HEK293 (cell line): ENCODE measurements at regions not wholly inside any gene's neighbourhood (a gene's known extent, or its start where the extent isn't known, plus 50 kb on each side); places are given as distances from the start of the nearest gene placed in this dataset.

Experiments
- CTCF ChIA-PET: fragments of 350-600 bp; formaldehyde crosslinking; extraction: SDS; loops from one replicate; lab custom pipeline; 2021; ENCODE audit warnings: antibody characterized with exemption; lab: Yijun Ruan, JAX
- POLR2A ChIA-PET: fragments of 300-600 bp; formaldehyde crosslinking; extraction: SDS; loops from one replicate; lab custom pipeline; 2020; ENCODE audit warnings: antibody characterized with exemption, inconsistent platforms; lab: Yijun Ruan, JAX
- H3K27ac ChIP-seq: fragments of 200-500 bp; sonication (Bioruptor generic); 2 replicates; pipeline ENCODE4 v1.5.1; 2014; ENCODE audit warnings: low read depth, low read length, control low read depth, inconsistent platforms; ENCODE audit errors: extremely low read depth
- H3K36me3 ChIP-seq, 2 experiments: fragments of 200-500 bp in 1 of 2; sonication (Bioruptor generic) in 1 of 2; 1 replicate in 1 of 2; 2 replicates in 1 of 2; pipeline ENCODE4 v1.5.1; 2014 to 2017; ENCODE audit warnings: inconsistent platforms in 2 of 2, low read length in 2 of 2; ENCODE audit not compliant: control insufficient read depth in 2 of 2, insufficient read depth in 1 of 2
- H3K4me1 ChIP-seq: fragments of 200-500 bp; sonication (Bioruptor generic); 2 replicates; pipeline ENCODE4 v1.5.1; 2014; ENCODE audit warnings: mild to moderate bottlenecking, low read length, inconsistent platforms; ENCODE audit not compliant: control insufficient read depth, insufficient read depth
- H3K4me3 ChIP-seq: 2 replicates; pipeline ENCODE4 v1.5.1; 2011; ENCODE audit warnings: low read depth, mild to moderate bottlenecking, control low read depth, low read length, moderate library complexity
- H3K9me3 ChIP-seq: fragments of 200-500 bp; sonication (Bioruptor generic); 2 replicates; pipeline ENCODE4 v1.5.1; 2014; ENCODE audit warnings: low read depth, low read length, inconsistent platforms; ENCODE audit not compliant: control insufficient read depth, insufficient read depth
- BCL11B ChIP-seq: fragments of 450-650 bp; formaldehyde crosslinking; IDR thresholded peaks from 2 replicates; pipeline ENCODE4 v1.5.1; 2016; ENCODE audit warnings: low read depth, missing biosample characterization, missing genetic modification characterization
- EGR2 ChIP-seq: fragments of 450-650 bp; formaldehyde crosslinking; IDR thresholded peaks from 2 replicates; pipeline ENCODE4 v1.5.1; 2016; ENCODE audit warnings: low read depth, missing biosample characterization, missing genetic modification characterization
- ZFHX2 ChIP-seq: fragments of 450-650 bp; formaldehyde crosslinking; conservative IDR thresholded peaks from 2 replicates; pipeline ENCODE4 v1.5.1; 2016; ENCODE audit warnings: missing biosample characterization, missing genetic modification characterization
- ZNF132 ChIP-seq: fragments of 450-650 bp; formaldehyde crosslinking; IDR thresholded peaks from 2 replicates; pipeline ENCODE4 v1.5.1; 2017; ENCODE audit warnings: missing biosample characterization, missing genetic modification characterization, borderline replicate concordance
- ZNF140 ChIP-seq: fragments of 450-650 bp; formaldehyde crosslinking; IDR thresholded peaks from 2 replicates; pipeline ENCODE4 v1.5.1; 2016; ENCODE audit warnings: missing biosample characterization, missing genetic modification characterization
- ZNF157 ChIP-seq: fragments of 450-650 bp; formaldehyde crosslinking; IDR thresholded peaks from 2 replicates; pipeline ENCODE4 v1.5.1; 2016; ENCODE audit warnings: missing biosample characterization, missing genetic modification characterization
- ZNF16 ChIP-seq: fragments of 450-650 bp; formaldehyde crosslinking; IDR thresholded peaks from 2 replicates; pipeline ENCODE4 v1.5.1; 2016; ENCODE audit warnings: low read depth, missing biosample characterization, missing genetic modification characterization
- ZNF350 ChIP-seq: fragments of 450-650 bp; formaldehyde crosslinking; IDR thresholded peaks from 2 replicates; pipeline ENCODE4 v1.5.0; 2017; ENCODE audit warnings: missing biosample characterization, mild to moderate bottlenecking, missing genetic modification characterization
- TF ChIP-seq, protein P1 (sequence below): fragments of 450-650 bp; formaldehyde crosslinking; IDR thresholded peaks from 2 replicates; pipeline ENCODE4 v1.5.1; 2016; ENCODE audit warnings: missing biosample characterization, missing genetic modification characterization
- TF ChIP-seq, protein P2 (sequence below): fragments of 450-650 bp; formaldehyde crosslinking; IDR thresholded peaks from 2 replicates; pipeline ENCODE4 v1.5.1; 2016; ENCODE audit warnings: missing biosample characterization, missing genetic modification characterization, borderline replicate concordance
- TF ChIP-seq, protein P3 (sequence below): fragments of 450-650 bp; formaldehyde crosslinking; IDR thresholded peaks from 2 replicates; pipeline ENCODE4 v1.5.1; 2016; ENCODE audit warnings: missing biosample characterization, missing genetic modification characterization, borderline replicate concordance

DNA sequence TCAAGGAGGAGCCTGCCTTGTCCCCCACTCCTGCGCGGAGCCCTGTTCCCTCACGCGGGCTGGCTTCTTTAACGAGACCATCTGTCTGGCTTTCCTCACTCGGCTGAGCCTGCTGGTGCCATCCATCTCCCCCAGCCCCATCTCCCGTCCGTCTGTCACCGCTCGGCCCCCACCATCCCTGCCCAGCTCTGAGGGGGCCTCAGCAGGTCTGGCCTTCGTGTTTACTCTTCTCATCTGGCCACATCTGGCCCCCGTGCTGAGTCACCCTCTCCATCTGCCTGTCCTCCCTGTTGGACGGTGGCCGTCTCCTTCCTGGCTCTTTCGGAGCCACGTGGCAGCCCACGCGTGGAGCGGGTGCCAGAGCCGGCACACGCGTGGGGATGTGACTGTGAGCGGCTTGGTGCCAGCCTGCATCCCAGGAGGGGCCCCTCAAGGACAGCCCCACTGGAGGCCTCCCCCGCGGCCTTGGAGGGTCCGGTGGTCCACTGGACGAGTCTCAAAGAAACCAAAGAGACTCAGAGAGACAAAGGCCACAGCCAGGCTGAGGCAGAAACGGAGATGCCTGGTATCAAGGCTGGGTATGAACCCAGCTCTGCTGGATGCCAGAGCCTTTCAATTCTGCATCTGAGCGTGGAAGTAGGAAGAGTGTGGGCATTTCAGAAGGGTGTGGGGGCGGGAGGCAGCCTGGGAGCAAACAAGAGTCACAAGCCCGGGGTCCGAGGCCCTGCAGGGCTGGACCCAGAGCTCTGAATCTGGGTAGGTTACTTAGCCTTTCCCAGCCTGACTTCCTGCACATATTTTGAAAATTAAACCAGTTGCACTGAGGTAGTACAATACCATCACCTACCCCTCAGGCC lies 76.7 kb upstream of the UNC5A start:
- ChIA-PET CTCF (interaction anchor here (2.9 kb wide), 1 partner anchor 73 kb away, joined by 13 read pairs; no protein-coding TSS in a partner anchor), POLR2A (no interaction called here)
- Histone ChIP-seq H3K9me3 (no peaks in the 10 kb centered on the region), H3K36me3 (no peaks in the 10 kb centered on the region), H3K27ac (no peak overlapping the region), H3K4me3 (no peak overlapping the region), H3K4me1 (no peaks in the 10 kb centered on the region)
- TF ChIP-seq ZFHX2 (peak; percentile 61; the same call in 1 of the 2 replicates), EGR2 (tag by site-specific recombination) (peak; percentile 58; the same call in 1 of the 2 replicates), ZNF350 (tag by site-specific recombination) (no peak)
- TF ChIP-seq, protein P1, sequence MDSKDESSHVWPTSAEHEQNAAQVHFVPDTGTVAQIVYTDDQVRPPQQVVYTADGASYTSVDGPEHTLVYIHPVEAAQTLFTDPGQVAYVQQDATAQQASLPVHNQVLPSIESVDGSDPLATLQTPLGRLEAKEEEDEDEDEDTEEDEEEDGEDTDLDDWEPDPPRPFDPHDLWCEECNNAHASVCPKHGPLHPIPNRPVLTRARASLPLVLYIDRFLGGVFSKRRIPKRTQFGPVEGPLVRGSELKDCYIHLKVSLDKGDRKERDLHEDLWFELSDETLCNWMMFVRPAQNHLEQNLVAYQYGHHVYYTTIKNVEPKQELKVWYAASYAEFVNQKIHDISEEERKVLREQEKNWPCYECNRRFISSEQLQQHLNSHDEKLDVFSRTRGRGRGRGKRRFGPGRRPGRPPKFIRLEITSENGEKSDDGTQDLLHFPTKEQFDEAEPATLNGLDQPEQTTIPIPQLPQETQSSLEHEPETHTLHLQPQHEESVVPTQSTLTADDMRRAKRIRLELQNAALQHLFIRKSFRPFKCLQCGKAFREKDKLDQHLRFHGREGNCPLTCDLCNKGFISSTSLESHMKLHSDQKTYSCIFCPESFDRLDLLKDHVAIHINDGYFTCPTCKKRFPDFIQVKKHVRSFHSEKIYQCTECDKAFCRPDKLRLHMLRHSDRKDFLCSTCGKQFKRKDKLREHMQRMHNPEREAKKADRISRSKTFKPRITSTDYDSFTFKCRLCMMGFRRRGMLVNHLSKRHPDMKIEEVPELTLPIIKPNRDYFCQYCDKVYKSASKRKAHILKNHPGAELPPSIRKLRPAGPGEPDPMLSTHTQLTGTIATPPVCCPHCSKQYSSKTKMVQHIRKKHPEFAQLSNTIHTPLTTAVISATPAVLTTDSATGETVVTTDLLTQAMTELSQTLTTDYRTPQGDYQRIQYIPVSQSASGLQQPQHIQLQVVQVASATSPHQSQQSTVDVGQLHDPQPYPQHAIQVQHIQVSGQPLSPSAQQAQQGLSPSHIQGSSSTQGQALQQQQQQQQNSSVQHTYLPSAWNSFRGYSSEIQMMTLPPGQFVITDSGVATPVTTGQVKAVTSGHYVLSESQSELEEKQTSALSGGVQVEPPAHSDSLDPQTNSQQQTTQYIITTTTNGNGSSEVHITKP (tag by site-specific recombination): 0 out of 2 replicates have a peak, but pooled peaks have one; percentile 33

DNA sequence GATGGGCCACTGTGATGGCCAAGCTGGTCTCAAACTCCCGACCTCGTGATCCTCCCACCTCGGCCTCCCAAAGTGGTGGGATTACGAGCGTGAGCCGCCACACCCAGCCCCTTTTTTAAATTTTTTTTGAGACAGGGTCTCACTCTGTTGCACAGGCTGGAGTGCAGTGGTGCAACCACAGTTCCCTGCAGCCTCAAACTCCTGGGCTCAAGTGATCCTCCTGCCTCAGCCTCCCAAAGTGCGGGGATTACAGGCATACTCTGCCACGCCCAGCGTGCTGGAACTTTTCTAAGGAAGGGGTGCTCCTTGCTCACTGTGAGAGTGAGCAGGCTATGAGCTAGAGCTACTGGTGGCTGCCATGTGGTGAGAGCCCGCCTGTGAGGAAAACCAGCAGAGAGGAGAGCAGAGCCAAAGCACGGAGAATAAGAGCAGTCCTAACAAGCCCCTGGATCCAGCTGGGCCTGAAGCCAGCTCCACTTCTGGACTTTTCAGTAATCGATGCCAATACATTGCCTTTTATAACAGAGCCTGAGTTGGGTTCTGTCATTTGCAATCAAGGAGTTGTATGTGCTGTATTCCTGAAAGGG lies 75.5 kb upstream of the UNC5A start:
- TF ChIP-seq BCL11B (tag by site-specific recombination): no peak
- TF ChIP-seq, protein P2, sequence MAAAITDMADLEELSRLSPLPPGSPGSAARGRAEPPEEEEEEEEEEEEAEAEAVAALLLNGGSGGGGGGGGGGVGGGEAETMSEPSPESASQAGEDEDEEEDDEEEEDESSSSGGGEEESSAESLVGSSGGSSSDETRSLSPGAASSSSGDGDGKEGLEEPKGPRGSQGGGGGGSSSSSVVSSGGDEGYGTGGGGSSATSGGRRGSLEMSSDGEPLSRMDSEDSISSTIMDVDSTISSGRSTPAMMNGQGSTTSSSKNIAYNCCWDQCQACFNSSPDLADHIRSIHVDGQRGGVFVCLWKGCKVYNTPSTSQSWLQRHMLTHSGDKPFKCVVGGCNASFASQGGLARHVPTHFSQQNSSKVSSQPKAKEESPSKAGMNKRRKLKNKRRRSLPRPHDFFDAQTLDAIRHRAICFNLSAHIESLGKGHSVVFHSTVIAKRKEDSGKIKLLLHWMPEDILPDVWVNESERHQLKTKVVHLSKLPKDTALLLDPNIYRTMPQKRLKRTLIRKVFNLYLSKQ (tag by site-specific recombination): no peak
- TF ChIP-seq ZNF16 (tag by site-specific recombination): no peak
- TF ChIP-seq ZNF140: no peak
- no peak for TF ChIP-seq ZNF132
- no peak for TF ChIP-seq ZNF157
- TF ChIP-seq, protein P3, sequence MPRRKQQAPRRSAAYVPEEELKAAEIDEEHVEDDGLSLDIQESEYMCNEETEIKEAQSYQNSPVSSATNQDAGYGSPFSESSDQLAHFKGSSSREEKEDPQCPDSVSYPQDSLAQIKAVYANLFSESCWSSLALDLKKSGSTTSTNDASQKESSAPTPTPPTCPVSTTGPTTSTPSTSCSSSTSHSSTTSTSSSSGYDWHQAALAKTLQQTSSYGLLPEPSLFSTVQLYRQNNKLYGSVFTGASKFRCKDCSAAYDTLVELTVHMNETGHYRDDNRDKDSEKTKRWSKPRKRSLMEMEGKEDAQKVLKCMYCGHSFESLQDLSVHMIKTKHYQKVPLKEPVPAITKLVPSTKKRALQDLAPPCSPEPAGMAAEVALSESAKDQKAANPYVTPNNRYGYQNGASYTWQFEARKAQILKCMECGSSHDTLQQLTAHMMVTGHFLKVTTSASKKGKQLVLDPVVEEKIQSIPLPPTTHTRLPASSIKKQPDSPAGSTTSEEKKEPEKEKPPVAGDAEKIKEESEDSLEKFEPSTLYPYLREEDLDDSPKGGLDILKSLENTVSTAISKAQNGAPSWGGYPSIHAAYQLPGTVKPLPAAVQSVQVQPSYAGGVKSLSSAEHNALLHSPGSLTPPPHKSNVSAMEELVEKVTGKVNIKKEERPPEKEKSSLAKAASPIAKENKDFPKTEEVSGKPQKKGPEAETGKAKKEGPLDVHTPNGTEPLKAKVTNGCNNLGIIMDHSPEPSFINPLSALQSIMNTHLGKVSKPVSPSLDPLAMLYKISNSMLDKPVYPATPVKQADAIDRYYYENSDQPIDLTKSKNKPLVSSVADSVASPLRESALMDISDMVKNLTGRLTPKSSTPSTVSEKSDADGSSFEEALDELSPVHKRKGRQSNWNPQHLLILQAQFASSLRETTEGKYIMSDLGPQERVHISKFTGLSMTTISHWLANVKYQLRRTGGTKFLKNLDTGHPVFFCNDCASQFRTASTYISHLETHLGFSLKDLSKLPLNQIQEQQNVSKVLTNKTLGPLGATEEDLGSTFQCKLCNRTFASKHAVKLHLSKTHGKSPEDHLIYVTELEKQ (tag by site-specific recombination): no peak
- TF ChIP-seq, all 188 proteins: peak for 0
- Histone ChIP-seq H3K4me1 (no peaks in the 10 kb centered on the region), H3K4me3 (no peak overlapping the region), H3K27ac (no peak overlapping the region), H3K36me3 (no peaks in the 10 kb centered on the region), H3K9me3 (no peaks in the 10 kb centered on the region)
- ChIA-PET CTCF (interaction anchor here (2.9 kb wide), 1 partner anchor 74 kb away, joined by 13 read pairs; no protein-coding TSS in a partner anchor), POLR2A (no interaction called here)
